A549 (cell line): ENCODE measurements at regions not wholly inside any gene's neighbourhood (a gene's known extent, or its start where the extent isn't known, plus 50 kb on each side); places are given as distances from the start of the nearest gene placed in this dataset.

Experiments used
- ATAC-seq, 2 experiments: fragments of 200-7000 bp in 1 of 2; fragments of >200 bp in 1 of 2; cut with Nextera tagmentation in 1 of 2; cut with Tn5 transposase in 1 of 2; 3 replicates each; pipeline versions ENCODE4 v1.8.0 to v1.9.1; 2018 to 2020; ENCODE audit warnings: mild to moderate bottlenecking in 1 of 2, moderate library complexity in 1 of 2
- CTCF ChIA-PET: fragments of 300-600 bp; sonication (Branson Sonifier 250); formaldehyde crosslinking; extraction: SDS; loops from one replicate; lab custom pipeline; 2021; ENCODE audit warnings: antibody characterized with exemption, inconsistent platforms; lab: Yijun Ruan, JAX
- POLR2A ChIA-PET: fragments of 350-600 bp; formaldehyde crosslinking; extraction: SDS; loops from one replicate; lab custom pipeline; 2021; ENCODE audit warnings: antibody characterized with exemption, inconsistent platforms; lab: Yijun Ruan, JAX
- DNase-seq, 2 experiments: peaks; one replicate each; pipeline versions ENCODE4 v3.0.0 to v3.0.0-alpha.2; 2011 to 2016; ENCODE audit warnings: low read depth in 1 of 2, low spot score in 1 of 2
- FAIRE-seq: peaks from 2 replicates; lab custom pipeline; 2011; peaks lifted over from hg19 to GRCh38; lab: Jason Lieb, UNC
- H3K27ac ChIP-seq, 2 experiments: fragments of >200 bp; sonication (Bioruptor Twin); formaldehyde crosslinking; 3 replicates each; pipeline ENCODE4 v1.5.1; 2016 to 2017
- H3K4me1 ChIP-seq: fragments of >200 bp; sonication (Bioruptor Twin); formaldehyde crosslinking; 3 replicates; pipeline ENCODE4 v1.6.1; 2016
- H3K4me2 ChIP-seq: fragments of >200 bp; sonication (Bioruptor Twin); formaldehyde crosslinking; 3 replicates; pipeline ENCODE4 v1.6.1; 2016
- H3K4me3 ChIP-seq: fragments of >200 bp; sonication (Bioruptor Twin); formaldehyde crosslinking; 3 replicates; pipeline ENCODE4 v1.5.1; 2016
- H3K9me3 ChIP-seq: fragments of >200 bp; sonication (Bioruptor Twin); formaldehyde crosslinking; 3 replicates; pipeline ENCODE4 v1.6.1; 2016
- BHLHE40 ChIP-seq: IDR thresholded peaks from 2 replicates; pipeline ENCODE4 v1.6.1; 2012; ENCODE audit warnings: low read depth, low read length, inconsistent platforms
- CHD2 ChIP-seq: fragments of 150-350 bp; IDR thresholded peaks from 2 replicates; pipeline ENCODE4 v1.6.1; 2014; ENCODE audit warnings: low read length; ENCODE audit not compliant: partially characterized antibody
- FOSL2 ChIP-seq, 2 experiments: fragments of 450-650 bp in 1 of 2; fragments of >200 bp in 1 of 2; sonication (Bioruptor Twin) in 1 of 2; formaldehyde crosslinking; IDR thresholded peaks; 2 replicates each; pipeline versions ENCODE4 v1.5.0 to v1.6.1; 2016 to 2020; ENCODE audit warnings: mild to moderate bottlenecking in 1 of 2, moderate library complexity in 1 of 2
- GATA3 ChIP-seq: IDR thresholded peaks from 2 replicates; pipeline ENCODE4 v1.6.1; 2012; ENCODE audit warnings: borderline replicate concordance
- HDAC2 ChIP-seq: fragments of 200-600 bp; sonication (generic); IDR thresholded peaks from 2 replicates; pipeline ENCODE4 v1.6.1; 2016
- KDM5A ChIP-seq: fragments of 200-600 bp; sonication (generic); IDR thresholded peaks from 2 replicates; pipeline ENCODE4 v1.6.1; 2016; ENCODE audit warnings: antibody characterized with exemption, mild to moderate bottlenecking
- MAZ ChIP-seq: fragments of 150-350 bp; IDR thresholded peaks from 2 replicates; pipeline ENCODE4 v1.6.1; 2014; ENCODE audit warnings: antibody characterized with exemption, low read depth, low read length, borderline replicate concordance
- MYC ChIP-seq: IDR thresholded peaks from 2 replicates; pipeline ENCODE4 v1.6.1; 2012; ENCODE audit warnings: mild to moderate bottlenecking, inconsistent platforms, low read length, improper control_type of control experiment, borderline replicate concordance
- NFE2L2 ChIP-seq: fragments of 150-350 bp; conservative IDR thresholded peaks from 2 replicates; pipeline ENCODE4 v1.6.1; 2014; ENCODE audit warnings: low read length
- NPAS2 ChIP-seq: fragments of 250-450 bp; sonication (Bioruptor Pico); IDR thresholded peaks from 2 replicates; pipeline ENCODE4 v1.8.0; 2022; ENCODE audit warnings: mild to moderate bottlenecking, moderate library complexity, borderline replicate concordance
- PHF8 ChIP-seq: fragments of 200-600 bp; sonication (generic); IDR thresholded peaks from 2 replicates; pipeline ENCODE4 v1.6.1; 2016; ENCODE audit warnings: low read depth, mild to moderate bottlenecking, antibody characterized with exemption, moderate library complexity, borderline replicate concordance
- POLR2AphosphoS2 ChIP-seq: conservative IDR thresholded peaks from 2 replicates; pipeline ENCODE4 v1.6.1; 2012; ENCODE audit warnings: low read length, improper control_type of control experiment, inconsistent platforms
- RNF2 ChIP-seq: fragments of 200-600 bp; sonication (generic); IDR thresholded peaks from 2 replicates; pipeline ENCODE4 v1.6.1; 2016; ENCODE audit warnings: low read depth, mild to moderate bottlenecking, antibody characterized with exemption, moderate library complexity, borderline replicate concordance
- SMC3 ChIP-seq: fragments of >200 bp; sonication (Bioruptor Twin); formaldehyde crosslinking; IDR thresholded peaks from 3 replicates; pipeline ENCODE4 v1.6.1; 2018; ENCODE audit warnings: inconsistent platforms
- ZC3H11A ChIP-seq: fragments of 450-650 bp; IDR thresholded peaks from 2 replicates; pipeline ENCODE4 v1.6.1; 2014; ENCODE audit warnings: antibody characterized with exemption, mild to moderate bottlenecking
- ZNF302 ChIP-seq: fragments of 250-450 bp; sonication (Bioruptor Pico); IDR thresholded peaks from 2 replicates; pipeline ENCODE4 v1.9.0; 2021; ENCODE audit warnings: inconsistent platforms, mild to moderate bottlenecking, moderate library complexity
- WGBS: methylation state at CpG from one replicate; pipeline ENCODE4 v1.1.6; 2017; ENCODE audit errors: missing lambda C conversion rate; 5-methylcytosine and 5-hydroxymethylcytosine counted together
- TF ChIP-seq, protein P1 (sequence below): fragments of >200 bp; sonication (Bioruptor Twin); formaldehyde crosslinking; IDR thresholded peaks from 2 replicates; pipeline ENCODE4 v1.6.1; 2016
- TF ChIP-seq, protein P2 (sequence below): IDR thresholded peaks from 2 replicates; pipeline ENCODE4 v1.6.1; 2012; ENCODE audit warnings: low read depth, borderline replicate concordance
- TF ChIP-seq, protein P3 (sequence below): fragments of 200-600 bp; sonication (generic); IDR thresholded peaks from 2 replicates; pipeline ENCODE4 v1.6.1; 2016; ENCODE audit warnings: antibody characterized with exemption, mild to moderate bottlenecking, moderate library complexity
- TF ChIP-seq, protein P4 (sequence below): fragments of 250-450 bp; sonication (Bioruptor Pico); IDR thresholded peaks from 2 replicates; pipeline ENCODE4 v1.5.0; 2021; ENCODE audit warnings: mild to moderate bottlenecking, moderate library complexity, borderline replicate concordance

DNA sequence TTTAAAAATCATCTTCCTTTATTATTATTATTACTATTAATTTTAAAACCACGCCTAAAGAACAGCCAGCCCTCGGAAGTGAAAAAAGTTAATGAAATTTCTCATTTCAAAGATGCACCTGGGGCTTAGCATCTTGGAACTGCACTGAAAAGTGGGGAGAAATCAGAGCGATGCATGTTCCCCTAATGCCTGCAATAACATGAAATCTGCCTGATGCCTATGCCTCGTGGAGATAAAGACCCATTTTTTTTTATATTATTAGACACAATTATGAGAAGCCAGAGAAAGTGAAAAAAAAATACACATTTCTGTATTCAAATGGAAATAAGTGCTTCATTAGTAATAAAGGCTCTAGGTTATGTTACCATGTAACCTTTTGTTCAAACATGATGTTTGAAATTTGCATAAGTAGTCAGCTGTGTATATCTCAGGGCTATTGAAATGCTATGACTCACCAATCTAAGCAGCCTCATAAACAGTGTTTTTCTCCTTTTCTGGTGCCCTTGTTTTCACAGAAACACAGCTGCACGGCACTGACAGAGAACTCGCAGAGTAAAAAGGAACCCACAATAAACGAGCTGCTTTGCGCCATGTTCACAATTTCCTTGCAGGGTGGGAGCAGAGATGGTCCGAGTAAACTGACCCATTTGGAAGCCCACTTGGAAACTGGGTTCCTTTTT, 175.8 kb upstream of the PRKCQ start:
- no peak for FAIRE-seq
- Histone ChIP-seq H3K4me1 (peaks cover 15% of the 10 kb centered on the region; the same call in 2 of the 3 replicates), H3K4me3 (no peak overlapping the region), H3K9me3 (no peaks in the 10 kb centered on the region), H3K4me2 (no peak overlapping the region), H3K27ac (no peak overlapping the region)
- ChIA-PET POLR2A (no interaction called here), CTCF (no interaction called here)
- DNase-seq, result no peak
- no peak for TF ChIP-seq FOSL2 (IDR thresholded peaks at IDR 0.05)
- peak; percentile 45; the same call in 1 of the 2 replicates for TF ChIP-seq FOSL2 (CRISPR knock-in tag; IDR thresholded peaks at IDR 0.05)
- TF ChIP-seq MAZ, result no peak
- TF ChIP-seq, protein P1, sequence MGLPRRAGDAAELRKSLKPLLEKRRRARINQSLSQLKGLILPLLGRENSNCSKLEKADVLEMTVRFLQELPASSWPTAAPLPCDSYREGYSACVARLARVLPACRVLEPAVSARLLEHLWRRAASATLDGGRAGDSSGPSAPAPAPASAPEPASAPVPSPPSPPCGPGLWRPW, result no peak
- no peak for TF ChIP-seq ZNF302 (CRISPR knock-in tag)
- TF ChIP-seq CHD2, result no peak
- ATAC-seq, result no peak
- WGBS, result 80% methylated on average over 9 of the region's 9 CpGs

DNA sequence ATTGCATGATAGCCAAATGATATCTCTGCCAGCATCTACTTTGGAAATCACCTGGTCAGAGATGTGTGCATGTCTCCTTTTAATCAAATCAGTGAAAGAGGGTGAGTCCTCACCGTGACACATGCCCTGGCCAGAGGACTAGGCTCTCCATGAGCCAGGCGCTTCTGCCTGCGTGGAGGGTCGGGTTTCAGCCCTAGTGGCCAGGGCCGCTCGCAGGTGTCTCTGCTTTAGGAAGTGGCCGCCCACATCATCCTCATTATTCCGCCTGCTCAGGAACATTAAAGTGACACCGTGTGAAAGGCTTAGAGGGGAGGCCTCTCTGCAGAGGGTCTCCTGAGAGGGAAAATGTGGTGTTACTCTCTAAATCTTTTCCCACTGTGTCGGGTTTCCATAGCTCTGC, 173.6 kb upstream of the PRKCQ start:
- peaks cover 20% of the 10 kb centered on the region; the same call in 2 of the 3 replicates for H3K4me1 ChIP-seq
- no peak for FAIRE-seq
- WGBS, result 86% methylated on average over 9 of the region's 10 CpGs
- no peaks in the 10 kb centered on the region for H3K9me3 ChIP-seq
- H3K4me3 ChIP-seq, result no peak overlapping the region
- CTCF ChIA-PET, result no interaction called here
- DNase-seq, result no peak
- no peak overlapping the region for H3K4me2 ChIP-seq
- TF ChIP-seq MYC (no peak), BHLHE40 (no peak), SMC3 (no peak), POLR2AphosphoS2 (no peak), PHF8 (no peak)
- POLR2A ChIA-PET, result no interaction called here
- H3K27ac ChIP-seq, result no peak overlapping the region
- ATAC-seq, result no peak

DNA sequence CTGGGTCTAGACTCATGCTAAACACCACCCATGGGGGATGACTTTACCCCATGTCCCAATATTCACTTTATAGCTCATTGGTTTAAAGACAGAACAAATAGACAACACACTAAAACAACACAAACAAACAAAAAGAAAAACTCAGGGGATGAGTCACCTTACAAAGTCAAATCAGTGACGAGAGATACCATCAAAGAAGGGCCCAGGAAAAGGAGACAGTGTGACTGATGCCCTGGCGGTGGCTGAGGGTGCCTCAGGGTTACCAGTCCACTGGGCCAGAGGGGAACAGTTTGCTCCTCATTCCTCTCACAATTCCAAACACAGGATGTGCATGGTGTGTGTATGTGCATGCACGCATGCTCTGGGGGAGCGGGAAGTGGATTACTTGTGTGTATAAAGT, 171.3 kb upstream of the PRKCQ start:
- Histone ChIP-seq H3K9me3 (no peaks in the 10 kb centered on the region), H3K4me3 (no peak overlapping the region), H3K4me1 (peaks cover 22% of the 10 kb centered on the region; the same call in 2 of the 3 replicates), H3K27ac (no peak overlapping the region), H3K4me2 (no peak overlapping the region)
- ATAC-seq (peak; percentile 66 to 81; a peak in 5 of 6 replicates), FAIRE-seq (no peak), DNase-seq (peak; percentile 36 to 42)
- TF ChIP-seq, protein P2, sequence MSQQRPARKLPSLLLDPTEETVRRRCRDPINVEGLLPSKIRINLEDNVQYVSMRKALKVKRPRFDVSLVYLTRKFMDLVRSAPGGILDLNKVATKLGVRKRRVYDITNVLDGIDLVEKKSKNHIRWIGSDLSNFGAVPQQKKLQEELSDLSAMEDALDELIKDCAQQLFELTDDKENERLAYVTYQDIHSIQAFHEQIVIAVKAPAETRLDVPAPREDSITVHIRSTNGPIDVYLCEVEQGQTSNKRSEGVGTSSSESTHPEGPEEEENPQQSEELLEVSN, result no peak
- TF ChIP-seq GATA3 (peak; percentile 27; the same call in 1 of the 2 replicates), HDAC2 (no peak), FOSL2 (IDR thresholded peaks at IDR 0.05) (no peak), FOSL2 (CRISPR knock-in tag; IDR thresholded peaks at IDR 0.05) (peak; percentile 65), PHF8 (no peak), KDM5A (no peak)
- TF ChIP-seq, protein P1, result no peak
- CTCF ChIA-PET, result interaction anchor here (1.2 kb wide), 1 partner anchor 15 kb away, joined by 3 read pairs; no protein-coding TSS in a partner anchor
- POLR2A ChIA-PET, result no interaction called here
- WGBS, result 56% methylated on average over 4 of the region's 4 CpGs

DNA sequence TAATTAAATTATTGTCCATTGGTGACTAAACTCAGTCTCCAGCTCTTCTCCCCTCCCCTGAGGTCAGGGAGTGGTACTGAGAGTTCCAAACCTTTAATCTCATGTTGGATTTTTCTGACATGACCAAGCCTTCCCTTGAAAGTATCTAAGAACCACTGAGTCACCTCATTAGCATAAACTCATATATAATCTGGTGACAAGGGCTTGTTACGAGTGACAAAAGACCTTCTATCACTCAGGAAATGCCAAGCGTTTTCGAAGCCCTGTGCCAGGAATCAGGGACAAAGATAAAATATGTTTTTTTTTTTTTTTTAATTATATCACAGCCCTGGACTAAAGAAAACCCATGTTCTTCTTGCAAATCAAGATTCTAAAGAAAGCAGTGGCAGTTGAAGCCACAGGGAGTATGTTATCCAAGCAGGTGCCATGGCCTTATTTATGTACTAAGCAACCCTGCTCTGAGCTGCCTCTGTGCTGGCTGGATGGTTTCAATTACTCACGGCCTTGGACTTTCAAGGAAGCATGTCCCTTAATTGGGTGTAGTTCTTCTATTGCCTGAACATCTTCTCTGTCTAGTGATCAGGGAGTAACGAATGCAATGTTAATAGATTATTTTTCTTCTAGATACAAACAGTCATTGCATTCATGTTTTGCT, 169.0 kb upstream of the PRKCQ start:
- 74% methylated on average over 5 of the region's 5 CpGs for WGBS
- H3K4me2 ChIP-seq, result no peak overlapping the region
- ChIA-PET POLR2A (no interaction called here), CTCF (interaction anchor here (0.9 to 2.3 kb wide), 4 partner anchors 10 to 23 kb away, joined by 3 to 9 read pairs (median 3); no protein-coding TSS in a partner anchor)
- H3K4me3 ChIP-seq, result no peak overlapping the region
- ATAC-seq, result no peak
- no peak for DNase-seq
- H3K27ac ChIP-seq, result no peak overlapping the region
- H3K4me1 ChIP-seq, result peaks cover 13% of the 10 kb centered on the region; the same call in 1 of the 3 replicates
- H3K9me3 ChIP-seq, result no peaks in the 10 kb centered on the region
- FAIRE-seq, result no peak
- TF ChIP-seq NFE2L2 (no peak), RNF2 (no peak), FOSL2 (IDR thresholded peaks at IDR 0.05) (no peak), FOSL2 (CRISPR knock-in tag; IDR thresholded peaks at IDR 0.05) (no peak), SMC3 (no peak), ZC3H11A (no peak), HDAC2 (no peak), MYC (no peak), NPAS2 (CRISPR knock-in tag) (no peak)
- TF ChIP-seq, protein P3, sequence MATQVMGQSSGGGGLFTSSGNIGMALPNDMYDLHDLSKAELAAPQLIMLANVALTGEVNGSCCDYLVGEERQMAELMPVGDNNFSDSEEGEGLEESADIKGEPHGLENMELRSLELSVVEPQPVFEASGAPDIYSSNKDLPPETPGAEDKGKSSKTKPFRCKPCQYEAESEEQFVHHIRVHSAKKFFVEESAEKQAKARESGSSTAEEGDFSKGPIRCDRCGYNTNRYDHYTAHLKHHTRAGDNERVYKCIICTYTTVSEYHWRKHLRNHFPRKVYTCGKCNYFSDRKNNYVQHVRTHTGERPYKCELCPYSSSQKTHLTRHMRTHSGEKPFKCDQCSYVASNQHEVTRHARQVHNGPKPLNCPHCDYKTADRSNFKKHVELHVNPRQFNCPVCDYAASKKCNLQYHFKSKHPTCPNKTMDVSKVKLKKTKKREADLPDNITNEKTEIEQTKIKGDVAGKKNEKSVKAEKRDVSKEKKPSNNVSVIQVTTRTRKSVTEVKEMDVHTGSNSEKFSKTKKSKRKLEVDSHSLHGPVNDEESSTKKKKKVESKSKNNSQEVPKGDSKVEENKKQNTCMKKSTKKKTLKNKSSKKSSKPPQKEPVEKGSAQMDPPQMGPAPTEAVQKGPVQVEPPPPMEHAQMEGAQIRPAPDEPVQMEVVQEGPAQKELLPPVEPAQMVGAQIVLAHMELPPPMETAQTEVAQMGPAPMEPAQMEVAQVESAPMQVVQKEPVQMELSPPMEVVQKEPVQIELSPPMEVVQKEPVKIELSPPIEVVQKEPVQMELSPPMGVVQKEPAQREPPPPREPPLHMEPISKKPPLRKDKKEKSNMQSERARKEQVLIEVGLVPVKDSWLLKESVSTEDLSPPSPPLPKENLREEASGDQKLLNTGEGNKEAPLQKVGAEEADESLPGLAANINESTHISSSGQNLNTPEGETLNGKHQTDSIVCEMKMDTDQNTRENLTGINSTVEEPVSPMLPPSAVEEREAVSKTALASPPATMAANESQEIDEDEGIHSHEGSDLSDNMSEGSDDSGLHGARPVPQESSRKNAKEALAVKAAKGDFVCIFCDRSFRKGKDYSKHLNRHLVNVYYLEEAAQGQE, result no peak
- TF ChIP-seq, protein P4, sequence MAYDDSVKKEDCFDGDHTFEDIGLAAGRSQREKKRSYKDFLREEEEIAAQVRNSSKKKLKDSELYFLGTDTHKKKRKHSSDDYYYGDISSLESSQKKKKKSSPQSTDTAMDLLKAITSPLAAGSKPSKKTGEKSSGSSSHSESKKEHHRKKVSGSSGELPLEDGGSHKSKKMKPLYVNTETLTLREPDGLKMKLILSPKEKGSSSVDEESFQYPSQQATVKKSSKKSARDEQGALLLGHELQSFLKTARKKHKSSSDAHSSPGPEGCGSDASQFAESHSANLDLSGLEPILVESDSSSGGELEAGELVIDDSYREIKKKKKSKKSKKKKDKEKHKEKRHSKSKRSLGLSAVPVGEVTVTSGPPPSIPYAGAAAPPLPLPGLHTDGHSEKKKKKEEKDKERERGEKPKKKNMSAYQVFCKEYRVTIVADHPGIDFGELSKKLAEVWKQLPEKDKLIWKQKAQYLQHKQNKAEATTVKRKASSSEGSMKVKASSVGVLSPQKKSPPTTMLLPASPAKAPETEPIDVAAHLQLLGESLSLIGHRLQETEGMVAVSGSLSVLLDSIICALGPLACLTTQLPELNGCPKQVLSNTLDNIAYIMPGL (CRISPR knock-in tag), result no peak
